K562 (cell line): ENCODE measurements at regions not wholly inside any gene's neighbourhood (a gene's known extent, or its start where the extent isn't known, plus 50 kb on each side); places are given as distances from the start of the nearest gene placed in this dataset.

Experiments used
- ATAC-seq: fragments of 200-7000 bp; cut with Tn5 transposase; 3 replicates; pipeline ENCODE4 v1.9.1; 2020; ENCODE audit warnings: moderate library complexity
- BruUV-seq: library from RNA; stranded (reverse); fragments of 400-500 nt; replicated peaks from 2 replicates; lab custom pipeline; 2021; lab: Mats Ljungman, UMichigan
- CTCF ChIA-PET: fragments of 300-600 bp; formaldehyde crosslinking; extraction: SDS; loops from one replicate; lab custom pipeline; 2021; ENCODE audit warnings: low intra/inter-chr PET ratio; lab: Yijun Ruan, JAX
- POLR2A ChIA-PET: fragments of 300-600, 350-650 bp; sonication (Branson Sonifier 250); formaldehyde crosslinking; extraction: SDS; loops from one replicate; lab custom pipeline; 2021; ENCODE audit warnings: antibody characterized with exemption, inconsistent platforms; lab: Yijun Ruan, JAX
- DNase-seq, 4 experiments: peaks; one replicate each; pipeline versions ENCODE4 v3.0.0 to v3.0.0-alpha.2; 2011 to 2018; ENCODE audit warnings: low spot score in 3 of 4, mixed read lengths in 3 of 4; ENCODE audit errors: extremely low read depth in 1 of 4
- FAIRE-seq: peaks from 2 replicates; lab custom pipeline; 2011; peaks lifted over from hg19 to GRCh38; lab: Jason Lieb, UNC
- H2AFZ ChIP-seq: 2 replicates; pipeline ENCODE4 v1.6.0; 2011; ENCODE audit warnings: low read depth, low read length, control low read depth, inconsistent platforms
- H3K27ac ChIP-seq: fragments of 200-600 bp; 3 replicates; pipeline ENCODE4 v1.8.0; 2011; ENCODE audit warnings: low read depth, mild to moderate bottlenecking, control low read depth, inconsistent platforms, low read length, moderate library complexity, mixed read lengths; ENCODE audit errors: extremely low read depth
- H3K27me3 ChIP-seq, 2 experiments: fragments of 300-600 bp in 1 of 2; 2 replicates in 1 of 2; 3 replicates in 1 of 2; pipeline versions ENCODE4 v1.6.0 to v1.8.0; 2011; ENCODE audit warnings: inconsistent platforms in 2 of 2, low read length in 2 of 2, mild to moderate bottlenecking in 1 of 2, mixed read lengths in 1 of 2, moderate library complexity in 1 of 2; ENCODE audit not compliant: control insufficient read depth in 2 of 2, insufficient read depth in 2 of 2
- H3K36me3 ChIP-seq: fragments of 300-600 bp; 3 replicates; pipeline ENCODE4 v1.8.0; 2011; ENCODE audit warnings: mild to moderate bottlenecking, low read length, inconsistent platforms; ENCODE audit not compliant: control insufficient read depth, insufficient read depth
- H3K4me1 ChIP-seq, 2 experiments: fragments of 200-600 bp in 1 of 2; replicated peaks in 1 of 2; 2 replicates in 1 of 2; 3 replicates in 1 of 2; pipeline versions ENCODE4 v1.5.1 to v1.8.0; 2011; ENCODE audit warnings: inconsistent platforms in 2 of 2, low read length in 2 of 2, mild to moderate bottlenecking in 1 of 2, mixed read lengths in 1 of 2, moderate library complexity in 1 of 2; ENCODE audit not compliant: control insufficient read depth in 2 of 2, insufficient read depth in 2 of 2
- H3K4me2 ChIP-seq: 2 replicates; pipeline ENCODE4 v1.6.1; 2011; ENCODE audit warnings: low read length, control low read depth, inconsistent platforms, mixed read lengths; ENCODE audit not compliant: insufficient read depth
- H3K4me3 ChIP-seq: fragments of 200-600 bp; sonication (generic), shearing (Covaris generic); 2 replicates; pipeline ENCODE4 v1.5.1; 2016; ENCODE audit warnings: control low read depth, inconsistent platforms
- H3K79me2 ChIP-seq: fragments of 200-600 bp; 3 replicates; pipeline ENCODE4 v1.8.0; 2011; ENCODE audit warnings: low read length, inconsistent platforms; ENCODE audit not compliant: control insufficient read depth, insufficient read depth
- H3K9ac ChIP-seq, 2 experiments: 2 replicates each; pipeline versions ENCODE4 v1.6.0 to v1.6.1; 2011; ENCODE audit warnings: low read depth in 2 of 2, low read length in 2 of 2, control low read depth in 1 of 2, inconsistent platforms in 1 of 2, mild to moderate bottlenecking in 1 of 2, mixed read lengths in 1 of 2; ENCODE audit not compliant: insufficient read depth in 1 of 2
- H3K9me1 ChIP-seq: one replicate; pipeline ENCODE4 v1.6.0; 2011; ENCODE audit warnings: inconsistent platforms, mild to moderate bottlenecking, low read length, moderate library complexity; ENCODE audit not compliant: control insufficient read depth, insufficient read depth
- H3K9me3 ChIP-seq: replicated peaks from 2 replicates; pipeline ENCODE4 v1.5.1; 2011; ENCODE audit warnings: low read depth, low read length, inconsistent platforms; ENCODE audit not compliant: control insufficient read depth, insufficient read depth
- H4K20me1 ChIP-seq: replicated peaks from 2 replicates; pipeline ENCODE4 v1.6.1; 2011; ENCODE audit warnings: low read length, inconsistent platforms, mixed read lengths; ENCODE audit not compliant: control insufficient read depth, insufficient read depth
- WGBS: fragments of 100-300 bp; shearing (Covaris generic); methylation state at CpG from one replicate; pipeline ENCODE4 v1.1.6; 2016; ENCODE audit warnings: low coverage, mixed read lengths; ENCODE audit not compliant: insufficient coverage; ENCODE audit errors: missing lambda C conversion rate; 5-methylcytosine and 5-hydroxymethylcytosine counted together
- in situ Hi-C: fragments of 300-500 bp; cut with MboI; formaldehyde crosslinking; loops from 4 replicates; pipeline ENCODE4 v1.15.0; 2018; ENCODE audit warnings: inconsistent platforms, mixed read lengths
- intact Hi-C: fragments of 100-400 bp; cut with micrococcal nuclease; formaldehyde crosslinking; loops from 2 replicates; pipeline ENCODE4 v1.14.2; 2022
- TF ChIP-seq, protein P1 (sequence below), 2 experiments: fragments of 250-450 bp in 1 of 2; fragments of 450-650 bp in 1 of 2; sonication (Bioruptor Pico) in 1 of 2; IDR thresholded peaks; 2 replicates each; pipeline versions ENCODE4 v1.6.1 to v1.8.0; 2016 to 2021; ENCODE audit warnings: mild to moderate bottlenecking in 2 of 2, moderate library complexity in 2 of 2, missing compliant biosample characterization in 1 of 2, missing genetic modification characterization in 1 of 2
- TF ChIP-seq, protein P2 (sequence below), 2 experiments: fragments of 150-350 bp in 1 of 2; IDR thresholded peaks; 2 replicates each; pipeline ENCODE4 v1.6.1; 2012 to 2016; ENCODE audit warnings: low read depth in 2 of 2, low read length in 2 of 2, mild to moderate bottlenecking in 1 of 2, moderate library complexity in 1 of 2

DNA sequence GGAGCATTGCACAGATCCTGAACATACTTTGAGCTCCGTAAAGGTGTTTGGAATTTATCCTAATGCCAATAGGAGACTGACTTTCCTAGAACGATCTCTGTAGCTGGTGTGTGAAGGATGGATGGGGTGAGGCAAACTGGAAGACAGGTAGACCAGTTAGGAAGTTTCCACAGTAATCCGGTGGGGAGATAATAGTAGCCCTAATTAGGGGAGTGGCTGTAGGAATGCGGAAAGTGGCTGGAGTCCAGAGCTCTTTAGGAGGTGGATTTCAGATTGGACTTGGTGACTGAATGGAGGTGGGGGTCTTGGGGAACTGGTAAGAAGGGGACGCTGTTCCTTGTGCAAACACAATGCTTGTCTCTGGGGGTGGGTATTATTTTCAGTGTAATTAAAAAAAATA lies 146.3 kb downstream of the SOX4 start:
- intact Hi-C loops (no loop called here), in situ Hi-C loops (no loop called here)
- Histone ChIP-seq H3K27ac (no peak overlapping the region), H3K4me3 (no peak overlapping the region), H4K20me1 (no peaks in the 10 kb centered on the region), H3K9ac (no peak overlapping the region), H3K9me1 (no peaks in the 10 kb centered on the region), H3K4me2 (no peak overlapping the region), H3K36me3 (no peaks in the 10 kb centered on the region), H3K9me3 (no peaks in the 10 kb centered on the region), H3K4me1 (no peaks in the 10 kb centered on the region), H3K27me3 (peaks cover 0 to 3% of the 10 kb centered on the region in 2 experiments; a peak in 2 of 5 replicates), H3K79me2 (no peaks in the 10 kb centered on the region), H2AFZ (no peak overlapping the region)
- TF ChIP-seq, protein P1, sequence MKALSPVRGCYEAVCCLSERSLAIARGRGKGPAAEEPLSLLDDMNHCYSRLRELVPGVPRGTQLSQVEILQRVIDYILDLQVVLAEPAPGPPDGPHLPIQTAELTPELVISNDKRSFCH (CRISPR knock-in tag; IDR thresholded peaks at IDR 0.05): no peak
- TF ChIP-seq, protein P1 (tag; IDR thresholded peaks at IDR 0.05): no peak
- TF ChIP-seq, protein P2, sequence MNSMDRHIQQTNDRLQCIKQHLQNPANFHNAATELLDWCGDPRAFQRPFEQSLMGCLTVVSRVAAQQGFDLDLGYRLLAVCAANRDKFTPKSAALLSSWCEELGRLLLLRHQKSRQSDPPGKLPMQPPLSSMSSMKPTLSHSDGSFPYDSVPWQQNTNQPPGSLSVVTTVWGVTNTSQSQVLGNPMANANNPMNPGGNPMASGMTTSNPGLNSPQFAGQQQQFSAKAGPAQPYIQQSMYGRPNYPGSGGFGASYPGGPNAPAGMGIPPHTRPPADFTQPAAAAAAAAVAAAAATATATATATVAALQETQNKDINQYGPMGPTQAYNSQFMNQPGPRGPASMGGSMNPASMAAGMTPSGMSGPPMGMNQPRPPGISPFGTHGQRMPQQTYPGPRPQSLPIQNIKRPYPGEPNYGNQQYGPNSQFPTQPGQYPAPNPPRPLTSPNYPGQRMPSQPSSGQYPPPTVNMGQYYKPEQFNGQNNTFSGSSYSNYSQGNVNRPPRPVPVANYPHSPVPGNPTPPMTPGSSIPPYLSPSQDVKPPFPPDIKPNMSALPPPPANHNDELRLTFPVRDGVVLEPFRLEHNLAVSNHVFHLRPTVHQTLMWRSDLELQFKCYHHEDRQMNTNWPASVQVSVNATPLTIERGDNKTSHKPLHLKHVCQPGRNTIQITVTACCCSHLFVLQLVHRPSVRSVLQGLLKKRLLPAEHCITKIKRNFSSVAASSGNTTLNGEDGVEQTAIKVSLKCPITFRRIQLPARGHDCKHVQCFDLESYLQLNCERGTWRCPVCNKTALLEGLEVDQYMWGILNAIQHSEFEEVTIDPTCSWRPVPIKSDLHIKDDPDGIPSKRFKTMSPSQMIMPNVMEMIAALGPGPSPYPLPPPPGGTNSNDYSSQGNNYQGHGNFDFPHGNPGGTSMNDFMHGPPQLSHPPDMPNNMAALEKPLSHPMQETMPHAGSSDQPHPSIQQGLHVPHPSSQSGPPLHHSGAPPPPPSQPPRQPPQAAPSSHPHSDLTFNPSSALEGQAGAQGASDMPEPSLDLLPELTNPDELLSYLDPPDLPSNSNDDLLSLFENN (IDR thresholded peaks at IDR 0.05; ENCODE audit: low read depth in 2 of 2, low read length in 2 of 2): no peak
- FAIRE-seq (no peak), ATAC-seq (no peak), DNase-seq (no peak)
- WGBS: 2% methylated on average over 5 of the region's 5 CpGs
- BruUV-seq: no TSS peak
- POLR2A ChIA-PET: interaction anchor here (0.6 kb wide), 1 partner anchor 34 kb away, joined by 8 read pairs; no protein-coding TSS in a partner anchor
- CTCF ChIA-PET: no interaction called here
